Pancreas (tissue), 10 donors: ENCODE measurements at regions not wholly inside any gene's neighbourhood (a gene's known extent, or its start where the extent isn't known, plus 50 kb on each side); places are given as distances from the start of the nearest gene placed in this dataset.

ENCODE experiments used
- ATAC-seq, 4 donors: fragments of 200-7000 bp; cut with Tn5 transposase; one replicate each; pipeline versions ENCODE4 v1.8.0 to v1.9.1; 2020; ENCODE audit warnings: mild to moderate bottlenecking in 4 of 4, moderate library complexity in 4 of 4
- DNase-seq, 6 donors: peaks; one replicate each; pipeline ENCODE4 v3.0.0-alpha.2; 2020
- FAIRE-seq: peaks from 2 replicates; lab custom pipeline; 2012; peaks lifted over from hg19 to GRCh38; lab: Jason Lieb, UNC
- H3K27ac ChIP-seq, 4 donors: fragments of 200-600 bp; sonication (generic); 1 replicate in 3 of 4; 2 replicates in 1 of 4; pipeline versions ENCODE4 v1.5.0 to v1.8.0; 2020
- H3K27me3 ChIP-seq, 4 donors: fragments of 200-600 bp; one replicate each; pipeline ENCODE4 v1.8.0; 2021
- H3K36me3 ChIP-seq, 3 donors: fragments of 200-600 bp; sonication (generic) in 1 of 3; one replicate each; pipeline versions ENCODE4 v1.5.0 to v1.8.0; 2020 to 2021
- H3K4me1 ChIP-seq, 3 donors: fragments of 200-600 bp; one replicate each; pipeline ENCODE4 v1.8.0; 2021
- H3K4me3 ChIP-seq, 4 donors: fragments of 200-600 bp; sonication (generic) in 2 of 4; one replicate each; pipeline versions ENCODE4 v1.5.0 to v1.8.0; 2020 to 2021
- H3K9me3 ChIP-seq, 4 donors: fragments of 200-600 bp; one replicate each; pipeline ENCODE4 v1.8.0; 2021
- CTCF ChIP-seq, 4 donors: fragments of 200-600 bp; sonication (generic) in 3 of 4; IDR thresholded peaks; one replicate each; pipeline versions ENCODE4 v1.5.0 to v1.8.0; 2021; ENCODE audit warnings: antibody characterized with exemption in 4 of 4
- WGBS, 2 donors: extraction: QIAGEN DNeasy Blood & Tissue Kit; methylation state at CpG; one replicate each; pipeline ENCODE4 v1.1.7; 2013; 5-methylcytosine and 5-hydroxymethylcytosine counted together
- intact Hi-C, 3 donors: fragments of 100-400 bp; cut with DNase I; formaldehyde crosslinking; loops; one replicate each; pipeline versions ENCODE4 v1.11.1 to v1.14.2; 2022
- donor health status: healthy with polysubstance abuse.
- donor health status: DM: no; HTN: no; CAD: no; lungs with moderate emphysema.
- donor health status: DM: no; HTN: no; CAD: no.
- donor health status: control.
- donor health status: control.
- donor health status: Bipolar disorder and iron deficiency.
- donor health status: DM: yes; HTN: yes; CAD: no.
- donor health status: DM: no; HTN: no; CAD: no.
- donor health status: DM: no; HTN: no; CAD: no.
- donor health status: DM: yes; HTN: yes; CAD: no.

GRCh38 chr14:22483863-22484593 is 105.0 kb downstream of the DAD1 start:
- FAIRE-seq (no peak), ATAC-seq (no peak)
- WGBS, 2 donors, result 71 to 79% methylated on average over 10 of the region's 10 CpGs

GRCh38 chr14:22482782-22483553 is 106.1 kb downstream of the DAD1 start:
- H3K36me3 ChIP-seq, result no peaks in the 10 kb centered on the region
- no peaks in the 10 kb centered on the region for H3K9me3 ChIP-seq
- no peak for DNase-seq
- FAIRE-seq, result no peak
- intact Hi-C loops, result no loop called here
- ATAC-seq, result no peak
- no peaks in the 10 kb centered on the region for H3K4me1 ChIP-seq
- no peak overlapping the region for H3K4me3 ChIP-seq
- no peak overlapping the region for H3K27ac ChIP-seq
- H3K27me3 ChIP-seq, result no peaks in the 10 kb centered on the region
- TF ChIP-seq CTCF (IDR thresholded peaks at IDR 0.05), result no peak
- 70 to 72% methylated on average over 6 of the region's 6 CpGs for WGBS, 2 donors

More at GRCh38 chr14:22483863-22484593, 105.0 kb downstream of the DAD1 start:
- H3K27me3 ChIP-seq, result no peaks in the 10 kb centered on the region
- no peak overlapping the region for H3K4me3 ChIP-seq
- H3K9me3 ChIP-seq, result no peaks in the 10 kb centered on the region
- H3K4me1 ChIP-seq, result no peaks in the 10 kb centered on the region
- no peak for DNase-seq
- TF ChIP-seq CTCF (IDR thresholded peaks at IDR 0.05), result no peak
- H3K36me3 ChIP-seq, result no peaks in the 10 kb centered on the region
- no peak overlapping the region for H3K27ac ChIP-seq
- intact Hi-C loops, result no loop called here

- no peak for TF ChIP-seq CTCF (IDR thresholded peaks at IDR 0.05)
- FAIRE-seq (no peak), ATAC-seq (no peak), DNase-seq (no peak)
- Histone ChIP-seq H3K4me1 (no peaks in the 10 kb centered on the region), H3K27ac (no peak overlapping the region), H3K27me3 (no peaks in the 10 kb centered on the region), H3K9me3 (no peaks in the 10 kb centered on the region), H3K4me3 (no peak overlapping the region), H3K36me3 (no peaks in the 10 kb centered on the region)
- intact Hi-C loops, result no loop called here
- WGBS, 2 donors, result 61 to 77% methylated on average over 8 of the region's 8 CpGs
Measured at GRCh38 chr14:22482085-22482694, 106.8 kb downstream of the DAD1 start.

- no peaks in the 10 kb centered on the region for H3K27me3 ChIP-seq
- no peak for ATAC-seq
- H3K27ac ChIP-seq, result no peak overlapping the region
- FAIRE-seq, result no peak
- no peaks in the 10 kb centered on the region for H3K36me3 ChIP-seq
- intact Hi-C loops, result no loop called here
- no peaks in the 10 kb centered on the region for H3K4me1 ChIP-seq
- 71 to 73% methylated on average over 4 of the region's 4 CpGs for WGBS, 2 donors
- H3K9me3 ChIP-seq, result no peaks in the 10 kb centered on the region
- no peak overlapping the region for H3K4me3 ChIP-seq
- DNase-seq, result no peak
- TF ChIP-seq CTCF (IDR thresholded peaks at IDR 0.05), result no peak
Measured at GRCh38 chr14:22481546-22481945, 107.5 kb downstream of the DAD1 start.
